ENCODE measurements at regions not wholly inside any gene's neighbourhood (a gene's known extent, or its start where the extent isn't known, plus 50 kb on each side); places are given as distances from the start of the nearest gene placed in this dataset.
A peak's percentile ranks its signal among the peaks of the same experiment; 100 is the strongest.
"Not testable (repeated sequence)": the region's sequence is repeated elsewhere in the genome, so short reads cannot be mapped to it uniquely, and the experiment has no call there.

DNA sequence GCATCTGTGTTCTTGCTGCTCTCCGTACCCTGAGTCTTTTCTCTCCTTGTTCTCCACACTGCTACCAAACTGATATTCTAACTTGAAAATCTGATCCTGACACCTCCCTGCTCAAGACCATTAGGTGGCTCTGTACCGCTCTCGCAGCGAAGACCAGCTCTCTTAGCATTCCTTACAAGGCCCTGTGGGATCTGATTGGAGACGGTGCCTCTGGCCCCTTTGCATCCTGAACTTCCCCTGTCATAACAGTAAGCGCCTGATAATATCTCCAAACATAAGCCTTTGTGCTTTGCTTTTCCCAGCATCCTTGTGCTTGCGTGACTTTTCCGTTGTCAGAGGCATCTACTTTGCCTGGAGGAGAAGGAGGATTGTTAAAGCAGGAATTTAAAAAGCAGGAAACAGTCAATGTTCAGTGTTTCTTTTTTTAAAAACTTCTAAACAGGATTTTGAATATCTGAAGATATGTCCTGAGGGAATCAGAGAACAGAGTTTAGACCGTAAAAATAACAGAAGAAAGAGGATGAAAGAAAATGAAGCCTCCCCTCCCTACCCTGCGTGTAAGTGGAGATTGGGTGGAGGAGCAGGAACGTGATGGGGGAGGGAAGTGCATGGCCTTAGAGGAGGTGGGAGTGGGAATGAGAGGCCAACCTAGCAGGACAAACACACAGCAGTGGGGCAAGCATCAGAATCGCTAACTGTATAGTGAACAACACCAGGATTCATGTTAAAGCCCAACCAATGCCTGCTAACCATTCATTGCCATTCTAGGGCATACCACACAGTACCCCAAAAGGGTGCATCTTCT is 89.2 kb upstream of the STMND1 start:
- no peak for DNase-seq

DNA sequence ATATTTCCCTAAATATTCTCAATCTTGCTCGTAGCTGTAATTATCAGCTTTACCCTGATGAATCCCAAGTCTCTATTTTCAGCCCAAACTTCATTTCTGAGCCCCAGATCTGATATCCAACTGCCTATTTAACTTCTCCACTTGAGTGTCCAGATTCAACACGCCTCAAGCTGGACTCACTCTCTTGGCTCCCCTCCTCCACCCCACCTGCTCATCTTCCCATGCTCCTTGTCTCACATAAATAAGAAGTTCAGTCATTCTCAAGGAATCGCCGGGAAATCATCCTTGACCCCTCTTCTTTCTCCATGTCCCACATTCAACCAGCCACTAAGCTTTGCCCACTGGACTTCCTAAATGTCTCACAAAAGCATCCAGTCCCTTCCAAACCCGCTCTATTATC is 89.9 kb upstream of the STMND1 start:
- DNase-seq = no peak

GRCh38 chr6:17007749-17008148 is 94.1 kb upstream of the STMND1 start:
- DNase-seq = no peak

GRCh38 chr6:17006543-17006942 is 95.3 kb upstream of the STMND1 start:
- DNase-seq = no peak

- no peak for DNase-seq
These were observed 97.6 kb upstream of the STMND1 start for GRCh38 chr6:17004269-17004668.

DNA sequence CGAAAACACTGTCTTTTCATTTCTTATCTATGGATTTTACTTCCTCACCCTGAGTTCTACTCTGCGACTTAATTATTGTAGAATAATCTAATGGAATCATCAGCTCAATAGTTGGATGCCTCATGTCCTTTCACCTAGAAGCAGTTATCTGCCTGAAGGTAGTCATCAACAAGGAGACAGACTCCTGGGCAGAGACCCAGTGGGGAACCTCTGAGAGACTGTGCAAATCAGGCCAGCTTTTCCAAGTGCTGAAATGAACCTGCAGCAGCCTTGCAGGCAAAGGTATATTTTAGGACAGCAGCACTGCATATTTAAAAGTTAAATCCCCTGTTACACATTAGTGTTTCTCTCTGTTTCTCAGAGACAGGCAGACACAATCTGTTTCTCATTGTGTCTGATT is 99.7 kb upstream of the STMND1 start:
- DNase-seq = no peak

DNA sequence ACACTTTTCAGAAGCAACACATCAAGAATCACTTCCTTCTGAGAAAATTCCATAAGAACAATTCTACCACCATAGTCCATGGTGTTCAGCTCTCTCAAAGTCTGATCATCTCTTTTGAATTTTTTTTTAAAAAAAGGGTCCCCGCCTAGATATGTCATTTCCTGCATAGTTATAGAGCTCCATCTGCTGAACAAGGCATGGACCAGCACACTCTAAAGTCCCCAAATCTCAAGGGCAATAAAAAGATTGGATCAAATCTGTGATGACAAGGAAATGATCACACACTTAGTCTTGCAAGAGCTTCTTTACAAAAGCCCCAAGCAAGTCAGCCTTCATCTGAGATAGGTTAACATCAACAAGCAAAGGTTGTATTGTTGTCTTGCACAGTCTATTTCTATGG is 100.7 kb upstream of the STMND1 start:
- DNase-seq = no peak

DNA sequence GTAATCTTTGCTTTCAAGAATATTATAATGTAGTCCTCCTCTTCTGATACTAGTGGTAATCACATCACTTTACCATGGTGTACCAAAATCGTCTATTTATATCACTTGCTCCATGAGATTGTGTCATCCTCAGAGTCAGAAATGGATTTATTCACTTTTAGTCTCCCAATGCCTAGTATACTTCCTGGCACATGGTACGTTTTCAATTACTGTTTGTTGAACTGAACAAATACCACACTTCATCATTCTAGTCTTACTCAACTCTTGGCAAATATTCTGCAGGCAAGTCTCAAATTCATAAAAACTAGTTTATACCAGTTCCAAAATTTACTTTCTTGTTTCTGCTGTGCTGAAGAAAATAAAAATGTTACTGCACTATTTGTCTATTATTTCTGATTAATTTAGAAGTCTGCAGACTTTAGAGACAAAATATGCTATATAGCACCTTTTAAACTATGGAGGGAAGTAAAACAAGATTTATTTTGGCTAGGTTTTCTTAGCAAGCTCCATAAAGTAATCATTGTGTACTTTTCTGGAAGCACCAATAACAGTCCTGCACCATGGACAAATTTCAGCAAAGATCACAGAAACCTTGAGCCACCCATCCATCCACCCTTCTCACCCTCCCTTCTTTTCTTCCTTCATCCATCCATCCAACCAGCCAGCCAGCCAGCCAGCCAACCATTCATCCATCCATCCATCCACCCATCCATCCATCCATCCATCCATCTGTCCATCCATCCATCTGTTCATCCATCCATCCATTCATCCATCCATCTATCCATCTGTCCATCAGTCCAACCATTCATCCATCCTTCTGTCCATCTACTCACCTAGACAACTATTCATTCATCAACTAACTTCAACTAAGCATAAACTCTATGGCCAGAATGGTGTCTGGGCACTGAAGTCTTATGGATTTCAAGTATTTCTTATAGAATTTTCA is 102.1 kb upstream of the STMND1 start:
- DNase-seq = no peak

- no peak for DNase-seq
These were observed 103.4 kb upstream of the STMND1 start for GRCh38 chr6:16998461-16998860.

DNA sequence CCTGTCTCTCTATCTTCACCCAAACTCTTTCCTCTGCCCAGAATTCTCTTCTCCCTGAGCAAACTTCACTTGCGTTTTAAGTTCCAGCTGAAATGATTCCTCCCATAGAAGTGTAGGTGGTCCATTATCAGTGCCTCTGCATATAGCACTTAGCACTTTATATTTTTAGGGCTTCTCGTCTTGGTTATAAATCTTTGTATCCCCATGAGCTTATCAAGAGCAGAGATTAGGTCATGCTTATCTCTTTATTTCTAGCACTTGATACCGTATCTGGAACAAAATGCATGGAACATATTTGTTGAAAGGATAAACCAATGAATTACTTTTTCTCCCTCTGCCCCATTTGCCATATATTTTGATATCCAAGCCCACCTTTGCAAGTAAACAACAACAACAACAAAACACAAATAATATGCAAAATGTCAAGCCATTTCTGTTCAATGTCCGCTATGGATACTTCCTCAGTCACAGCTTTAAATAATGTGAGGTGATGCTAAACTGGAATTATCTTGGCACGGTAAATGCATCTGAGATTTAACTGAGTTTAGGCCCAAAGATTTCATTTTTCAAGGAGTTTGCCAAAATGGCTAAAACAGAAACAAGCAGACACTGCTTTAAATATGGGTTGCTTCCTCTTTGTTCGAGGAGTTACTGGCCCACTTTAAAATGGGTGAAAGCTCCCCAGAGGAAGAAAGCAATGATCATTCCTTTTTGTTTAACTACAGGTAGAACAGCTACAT is 106.2 kb upstream of the STMND1 start:
- DNase-seq = no peak

- no peak for DNase-seq
These were observed 108.5 kb upstream of the STMND1 start for GRCh38 chr6:16993396-16993795.

DNA sequence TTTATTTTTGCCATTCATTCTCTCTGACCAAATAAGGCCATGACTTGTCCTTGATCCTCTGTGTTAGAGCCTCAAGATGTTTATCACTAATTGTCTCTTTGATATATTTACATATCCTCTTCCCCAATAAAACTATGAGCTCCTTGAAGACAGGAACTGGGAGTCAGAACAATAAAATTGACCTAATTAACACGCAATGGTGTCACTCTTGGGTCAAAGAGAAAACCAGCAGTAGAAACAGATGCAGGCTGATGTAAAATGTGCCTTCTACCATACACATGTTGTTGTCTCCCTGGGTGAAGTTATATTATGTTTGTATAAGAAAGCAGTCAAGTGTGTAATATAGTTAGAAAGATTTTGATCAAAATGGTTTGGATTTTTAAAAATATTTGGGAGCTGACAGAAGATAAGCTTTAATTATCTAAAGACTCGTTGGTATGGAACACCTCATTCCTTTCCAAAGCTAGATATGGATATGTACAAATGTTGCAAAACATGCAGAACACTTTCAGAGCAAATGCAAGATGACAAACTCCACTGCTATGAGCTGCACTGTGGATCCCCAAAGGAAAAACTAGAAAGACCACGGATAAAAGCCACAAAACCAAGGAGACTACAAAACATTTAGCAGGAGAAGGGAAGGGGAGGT is 109.7 kb upstream of the STMND1 start:
- no peak for DNase-seq

GRCh38 chr6:16989976-16990375 is 111.9 kb upstream of the STMND1 start:
- DNase-seq = not testable (repeated sequence)

- no peak for DNase-seq
These were observed 112.5 kb upstream of the STMND1 start for GRCh38 chr6:16989382-16989781.

- no peak for DNase-seq
These were observed 113.9 kb upstream of the STMND1 start for GRCh38 chr6:16987996-16988395.

DNA sequence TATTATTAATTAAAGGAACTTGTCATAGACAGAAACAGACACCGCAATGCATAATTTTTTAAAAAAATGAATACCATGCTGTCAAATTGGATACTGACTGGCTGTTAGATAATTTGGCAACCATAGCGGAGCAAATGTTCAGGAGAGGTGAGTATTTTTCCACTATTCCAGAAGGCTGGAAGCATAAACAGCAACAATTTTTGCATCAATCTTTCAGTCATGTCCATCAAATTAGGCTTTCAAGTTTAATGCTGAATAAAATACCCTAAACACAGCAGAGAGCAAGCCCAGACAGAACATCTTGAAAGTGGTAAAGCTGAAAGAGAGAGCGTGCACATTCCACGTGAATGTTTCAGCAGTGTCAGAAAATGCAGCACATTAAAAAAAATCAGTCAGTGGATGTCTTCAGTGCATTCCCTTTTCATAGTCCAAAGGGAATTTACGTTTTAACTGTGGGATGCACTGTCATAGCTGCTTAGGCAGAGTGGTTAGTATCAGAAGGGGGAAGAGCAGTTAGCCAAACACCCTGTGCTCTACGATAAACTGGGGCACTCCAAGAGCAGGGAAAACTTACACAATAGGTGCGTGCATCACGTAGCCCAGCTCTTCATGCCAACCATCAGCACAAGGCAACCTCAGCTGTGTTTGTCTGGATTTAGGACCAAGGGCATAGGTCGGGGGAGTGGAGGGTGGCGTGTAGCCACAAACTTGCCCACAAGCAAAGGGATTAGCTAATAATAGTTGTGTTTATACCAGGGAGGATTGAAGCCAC is 116.2 kb upstream of the STMND1 start:
- DNase-seq = no peak

DNA sequence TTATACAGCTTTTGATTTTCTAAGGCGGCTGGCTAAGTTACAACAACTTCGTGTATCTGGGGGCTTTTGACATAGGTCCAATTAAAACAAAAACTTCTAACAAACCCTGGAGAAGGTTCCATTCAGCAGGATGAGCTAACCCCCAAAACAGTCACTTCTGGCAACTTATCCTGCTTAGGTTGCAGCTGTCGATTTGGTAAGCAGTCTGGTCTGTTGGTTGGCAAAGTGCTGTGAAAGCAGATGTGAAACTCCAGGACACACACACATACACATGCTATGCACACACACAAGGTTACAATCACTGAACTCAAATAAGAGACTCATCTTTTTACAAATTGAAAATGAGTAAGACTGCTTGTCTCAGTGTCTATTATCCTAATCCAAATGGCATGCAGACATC is 119.0 kb upstream of the STMND1 start:
- DNase-seq = peak; percentile 69

GRCh38 chr6:16979677-16980370 is 122.0 kb upstream of the STMND1 start:
- DNase-seq = no peak

- no peak for DNase-seq
These were observed 123.2 kb upstream of the STMND1 start for GRCh38 chr6:16978686-16979085.

DNA sequence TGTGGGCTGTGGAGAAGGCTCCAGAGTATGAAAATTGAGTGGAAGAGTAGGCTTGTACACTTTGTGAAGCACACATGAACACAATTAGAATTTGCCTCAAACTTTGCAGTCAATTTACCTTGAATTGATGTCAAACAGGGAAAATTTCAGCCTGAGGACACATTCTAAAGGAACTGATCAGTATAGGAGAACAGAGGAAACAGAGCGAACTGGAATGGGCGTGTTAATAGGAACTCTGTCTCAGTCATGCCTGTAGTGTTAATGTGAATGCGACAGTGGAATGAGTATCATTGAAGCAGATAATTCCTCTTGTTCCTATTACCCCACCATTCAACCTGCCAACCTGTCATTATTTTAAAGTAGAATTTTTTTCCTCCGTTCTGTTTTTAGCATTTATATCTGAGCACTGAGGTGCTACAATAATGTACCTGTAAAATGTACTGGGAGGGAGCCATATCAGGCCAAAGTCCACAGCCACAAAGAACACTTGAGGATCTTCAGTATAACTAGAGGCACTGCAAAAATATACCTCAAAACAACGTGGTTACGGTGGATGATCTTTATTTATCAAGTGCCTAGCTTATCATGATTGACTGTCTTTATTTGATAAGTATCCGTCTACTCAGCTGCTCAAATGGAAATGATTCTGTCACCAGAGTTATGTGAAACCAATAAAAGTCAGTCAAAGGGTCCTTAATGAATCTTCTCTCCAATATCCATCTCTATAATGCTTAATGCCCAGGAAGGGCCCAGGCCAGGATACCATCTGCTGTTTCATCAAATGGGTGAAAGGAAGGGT is 125.3 kb upstream of the STMND1 start:
- DNase-seq = no peak

Measured in right forelimb (tissue), 1 donor.